ENCODE measurements at regions not wholly inside any gene's neighbourhood (a gene's known extent, or its start where the extent isn't known, plus 50 kb on each side); places are given as distances from the start of the nearest gene placed in this dataset.
A peak's percentile ranks its signal among the peaks of the same experiment; 100 is the strongest.

DNA sequence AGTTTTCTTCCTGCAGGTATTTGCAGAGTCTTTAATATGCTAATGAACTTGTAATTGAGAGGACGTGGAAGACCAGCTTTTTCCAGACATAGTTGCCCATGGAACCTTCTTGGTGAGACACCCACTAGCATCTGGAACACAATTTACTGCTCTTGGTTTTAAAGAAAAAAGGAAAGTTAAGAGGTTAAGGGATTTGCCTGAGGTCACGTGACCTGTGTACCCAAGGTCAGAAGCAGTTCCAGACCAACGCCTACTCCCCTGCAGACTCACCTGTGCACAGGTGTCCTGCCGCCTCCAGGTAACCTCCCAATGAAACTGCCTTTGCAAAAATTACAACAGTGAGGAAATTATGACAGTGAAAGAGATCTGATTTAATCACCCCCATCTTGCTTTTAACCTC lies 172.7 kb downstream of the ANAPC1 start:
- Histone ChIP-seq H3K27ac (no peak overlapping the region), H3K4me2 (no peak overlapping the region), H3K9ac (no peak overlapping the region), H3K79me2 (ENCODE audit: low read depth) (no peaks in the 10 kb centered on the region), H3K36me3 (no peaks in the 10 kb centered on the region), H3K27me3 (no peaks in the 10 kb centered on the region), H3K4me1 (peaks cover 33% of the 10 kb centered on the region), H3K9me3 (ENCODE audit: low read depth) (no peaks in the 10 kb centered on the region), H3K4me3 (no peak overlapping the region), H4K20me1 (ENCODE audit: low read depth) (no peaks in the 10 kb centered on the region), H2AFZ (replicated peaks) (no peak overlapping the region), H3F3A (ENCODE audit: low read depth) (peaks cover 13% of the 10 kb centered on the region)
- H3K4me1 Mint-ChIP-seq = peaks cover 13% of the 10 kb centered on the region
- H3K36me3 Mint-ChIP-seq = no peaks in the 10 kb centered on the region
- H3K27ac Mint-ChIP-seq = no peak overlapping the region
- H3K9me3 Mint-ChIP-seq = peaks cover 4% of the 10 kb centered on the region
- TF ChIP-seq EZH2phosphoT487 (IDR thresholded peaks at IDR 0.05) (no peak), EZH2 (IDR thresholded peaks at IDR 0.05) (no peak)
- no peak for DNase-seq (ENCODE audit: low spot score)
- no peak overlapping the region for H3K4me3 Mint-ChIP-seq
- H3K27me3 Mint-ChIP-seq (ENCODE audit: insufficient read depth, low read depth) = peaks cover 6% of the 10 kb centered on the region

DNA sequence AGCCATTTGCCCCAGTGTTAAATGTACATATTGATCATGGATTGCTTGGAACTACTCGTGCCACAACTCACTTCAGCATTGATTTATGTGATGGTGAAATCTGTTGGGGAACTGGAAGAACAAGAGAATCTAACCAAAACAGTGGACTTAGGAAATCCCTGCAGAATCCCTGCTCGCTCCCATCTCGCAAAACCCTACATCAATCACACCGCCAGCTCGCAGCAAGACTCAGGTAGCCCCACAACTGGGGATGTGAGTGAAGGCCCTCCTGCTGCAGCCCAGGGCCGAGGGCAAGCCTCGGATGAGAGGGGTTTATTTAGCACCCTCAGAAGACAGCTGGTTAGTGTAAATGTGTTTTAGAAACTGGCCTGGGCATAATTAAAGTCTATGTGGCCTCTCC lies 171.6 kb downstream of the ANAPC1 start:
- H3K4me3 ChIP-seq = no peak overlapping the region
- no peaks in the 10 kb centered on the region for H3K27me3 ChIP-seq
- H3K27me3 Mint-ChIP-seq (ENCODE audit: insufficient read depth, low read depth) = peaks cover 6% of the 10 kb centered on the region
- H3K4me3 Mint-ChIP-seq = no peak overlapping the region
- no peak overlapping the region for H3K4me2 ChIP-seq
- no peak overlapping the region for H3K9ac ChIP-seq
- no peak for DNase-seq (ENCODE audit: low spot score)
- H3F3A ChIP-seq (ENCODE audit: low read depth) = peaks cover 11% of the 10 kb centered on the region
- no peaks in the 10 kb centered on the region for H3K36me3 ChIP-seq
- no peaks in the 10 kb centered on the region for H4K20me1 ChIP-seq (ENCODE audit: low read depth)
- H3K79me2 ChIP-seq (ENCODE audit: low read depth) = no peaks in the 10 kb centered on the region
- H2AFZ ChIP-seq (replicated peaks) = no peak overlapping the region
- peaks cover 31% of the 10 kb centered on the region for H3K4me1 ChIP-seq
- peaks cover 8% of the 10 kb centered on the region for H3K4me1 Mint-ChIP-seq
- no peaks in the 10 kb centered on the region for H3K36me3 Mint-ChIP-seq
- no peak overlapping the region for H3K27ac Mint-ChIP-seq
- peaks cover 4% of the 10 kb centered on the region for H3K9me3 Mint-ChIP-seq
- no peak overlapping the region for H3K27ac ChIP-seq
- no peaks in the 10 kb centered on the region for H3K9me3 ChIP-seq (ENCODE audit: low read depth)
- TF ChIP-seq EZH2 (IDR thresholded peaks at IDR 0.05) (no peak), EZH2phosphoT487 (IDR thresholded peaks at IDR 0.05) (no peak)
- TF ChIP-seq, protein P1, sequence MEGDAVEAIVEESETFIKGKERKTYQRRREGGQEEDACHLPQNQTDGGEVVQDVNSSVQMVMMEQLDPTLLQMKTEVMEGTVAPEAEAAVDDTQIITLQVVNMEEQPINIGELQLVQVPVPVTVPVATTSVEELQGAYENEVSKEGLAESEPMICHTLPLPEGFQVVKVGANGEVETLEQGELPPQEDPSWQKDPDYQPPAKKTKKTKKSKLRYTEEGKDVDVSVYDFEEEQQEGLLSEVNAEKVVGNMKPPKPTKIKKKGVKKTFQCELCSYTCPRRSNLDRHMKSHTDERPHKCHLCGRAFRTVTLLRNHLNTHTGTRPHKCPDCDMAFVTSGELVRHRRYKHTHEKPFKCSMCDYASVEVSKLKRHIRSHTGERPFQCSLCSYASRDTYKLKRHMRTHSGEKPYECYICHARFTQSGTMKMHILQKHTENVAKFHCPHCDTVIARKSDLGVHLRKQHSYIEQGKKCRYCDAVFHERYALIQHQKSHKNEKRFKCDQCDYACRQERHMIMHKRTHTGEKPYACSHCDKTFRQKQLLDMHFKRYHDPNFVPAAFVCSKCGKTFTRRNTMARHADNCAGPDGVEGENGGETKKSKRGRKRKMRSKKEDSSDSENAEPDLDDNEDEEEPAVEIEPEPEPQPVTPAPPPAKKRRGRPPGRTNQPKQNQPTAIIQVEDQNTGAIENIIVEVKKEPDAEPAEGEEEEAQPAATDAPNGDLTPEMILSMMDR (IDR thresholded peaks at IDR 0.05) = no peak

DNA sequence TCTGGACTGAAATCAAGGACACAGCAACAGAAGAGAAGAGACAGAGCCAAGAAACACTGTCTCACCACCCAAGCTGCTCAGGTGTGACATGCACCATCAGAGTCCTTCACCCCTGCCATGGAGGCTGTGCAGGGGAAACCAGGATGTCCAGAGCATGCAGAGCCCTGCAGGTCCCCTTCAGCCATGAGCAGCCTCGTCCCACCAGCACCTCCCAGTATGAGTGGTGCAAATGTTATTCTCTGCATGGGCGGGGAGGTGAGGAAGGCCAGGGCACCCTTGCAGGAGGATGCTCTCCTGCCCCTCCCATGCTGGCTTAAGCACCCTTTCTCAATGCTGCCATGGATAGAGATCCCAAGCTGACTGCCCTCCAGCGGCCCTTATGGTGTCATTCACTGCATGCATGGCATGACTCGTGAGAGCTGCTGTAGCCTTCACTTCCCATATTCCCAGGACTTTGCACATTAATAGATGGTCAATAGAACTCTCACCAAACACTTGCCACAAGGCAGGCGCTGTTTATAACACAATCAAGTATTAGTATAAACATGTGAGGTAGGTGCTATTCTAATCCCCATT lies 171.0 kb downstream of the ANAPC1 start:
- H3K27me3 Mint-ChIP-seq (ENCODE audit: insufficient read depth, low read depth) = peaks cover 6% of the 10 kb centered on the region
- H3K4me3 Mint-ChIP-seq = no peak overlapping the region
- H3K79me2 ChIP-seq (ENCODE audit: low read depth) = no peaks in the 10 kb centered on the region
- H2AFZ ChIP-seq (replicated peaks) = no peak overlapping the region
- H3K36me3 Mint-ChIP-seq = no peaks in the 10 kb centered on the region
- DNase-seq (ENCODE audit: low spot score) = peak; percentile 0
- peaks cover 16% of the 10 kb centered on the region for H3F3A ChIP-seq (ENCODE audit: low read depth)
- H3K4me1 Mint-ChIP-seq = peaks cover 7% of the 10 kb centered on the region
- H3K27ac ChIP-seq = no peak overlapping the region
- no peaks in the 10 kb centered on the region for H3K27me3 ChIP-seq
- no peak overlapping the region for H3K4me3 ChIP-seq
- H3K36me3 ChIP-seq = no peaks in the 10 kb centered on the region
- no peaks in the 10 kb centered on the region for H3K9me3 ChIP-seq (ENCODE audit: low read depth)
- peaks cover 33% of the 10 kb centered on the region for H3K4me1 ChIP-seq
- no peak overlapping the region for H3K4me2 ChIP-seq
- no peak overlapping the region for H3K9ac ChIP-seq
- H4K20me1 ChIP-seq (ENCODE audit: low read depth) = no peaks in the 10 kb centered on the region
- no peak for TF ChIP-seq EZH2phosphoT487 (IDR thresholded peaks at IDR 0.05)
- TF ChIP-seq EZH2 (IDR thresholded peaks at IDR 0.05) = no peak
- TF ChIP-seq, protein P1 (IDR thresholded peaks at IDR 0.05) = no peak
- no peak overlapping the region for H3K27ac Mint-ChIP-seq
- H3K9me3 Mint-ChIP-seq = peaks cover 4% of the 10 kb centered on the region

All from neural progenitor cell (in vitro differentiated cells).